GM12891 (cell line): ENCODE measurements at regions not wholly inside any gene's neighbourhood (a gene's known extent, or its start where the extent isn't known, plus 50 kb on each side); places are given as distances from the start of the nearest gene placed in this dataset.

Experiments
- DNase-seq: peaks from one replicate; pipeline ENCODE4 v3.0.0; 2011; ENCODE audit warnings: low spot score; ENCODE audit not compliant: insufficient read length
- FAIRE-seq: peaks from 2 replicates; lab custom pipeline; 2011; peaks lifted over from hg19 to GRCh38; lab: Jason Lieb, UNC
- PAX5 ChIP-seq: IDR thresholded peaks from 2 replicates; pipeline ENCODE4 v1.6.1; 2011; ENCODE audit warnings: low read length, moderate library complexity, mild to moderate bottlenecking; ENCODE audit not compliant: insufficient read depth, severe bottlenecking
- POLR2A ChIP-seq: IDR thresholded peaks from 2 replicates; pipeline ENCODE4 v1.6.1; 2011; ENCODE audit warnings: low read depth, low read length, control low read depth
- POLR2AphosphoS5 ChIP-seq: IDR thresholded peaks from 2 replicates; pipeline ENCODE4 v1.6.1; 2011; ENCODE audit warnings: low read depth, low read length, control low read depth
- POU2F2 ChIP-seq: IDR thresholded peaks from 2 replicates; pipeline ENCODE4 v1.6.1; 2011; ENCODE audit warnings: low read depth, mild to moderate bottlenecking, control low read depth, low read length, moderate library complexity
- SPI1 ChIP-seq: IDR thresholded peaks from 2 replicates; pipeline ENCODE4 v1.6.1; 2011; ENCODE audit warnings: low read depth, low read length, control low read depth
- TAF1 ChIP-seq: IDR thresholded peaks from 2 replicates; pipeline ENCODE4 v1.6.1; 2011; ENCODE audit warnings: low read depth, low read length, control low read depth

- FAIRE-seq, result no peak
- TF ChIP-seq POLR2A (no peak), POU2F2 (no peak)
- no peak for DNase-seq
Observed at GRCh38 chr2:239602290-239603282, 201.8 kb upstream of the HDAC4 start.

GRCh38 chr2:239601880-239602279 lies 201.1 kb upstream of the HDAC4 start:
- no peak for DNase-seq
- TF ChIP-seq POLR2AphosphoS5 (no peak), POU2F2 (no peak), POLR2A (no peak), TAF1 (no peak), SPI1 (no peak), PAX5 (no peak)
- no peak for FAIRE-seq

GRCh38 chr2:239601201-239601851 lies 200.5 kb upstream of the HDAC4 start:
- DNase-seq, result no peak
- TF ChIP-seq POLR2A (no peak), TAF1 (no peak), PAX5 (no peak), POU2F2 (no peak), POLR2AphosphoS5 (no peak), SPI1 (no peak)
- FAIRE-seq, result no peak

GRCh38 chr2:239600650-239601049 lies 199.8 kb upstream of the HDAC4 start:
- FAIRE-seq (no peak), DNase-seq (no peak)
- TF ChIP-seq POLR2AphosphoS5, result no peak
- no peak for TF ChIP-seq PAX5
- TF ChIP-seq TAF1, result no peak
- no peak for TF ChIP-seq POU2F2
- TF ChIP-seq SPI1, result no peak
- TF ChIP-seq POLR2A, result no peak

- FAIRE-seq (no peak), DNase-seq (no peak)
- TF ChIP-seq POLR2A, result no peak
- TF ChIP-seq PAX5, result no peak
- TF ChIP-seq POLR2AphosphoS5, result no peak
- no peak for TF ChIP-seq POU2F2
- TF ChIP-seq TAF1, result no peak
- TF ChIP-seq SPI1, result no peak
Observed at GRCh38 chr2:239600001-239600593, 199.3 kb upstream of the HDAC4 start.

- TF ChIP-seq POLR2A, result no peak
- TF ChIP-seq POLR2AphosphoS5, result no peak
- no peak for TF ChIP-seq PAX5
- no peak for TF ChIP-seq TAF1
- TF ChIP-seq SPI1, result no peak
- no peak for TF ChIP-seq POU2F2
- DNase-seq, result no peak
- no peak for FAIRE-seq
Observed at GRCh38 chr2:239599299-239599698, 198.5 kb upstream of the HDAC4 start.

GRCh38 chr2:239598732-239599090 lies 197.9 kb upstream of the HDAC4 start:
- FAIRE-seq (no peak), DNase-seq (no peak)
- TF ChIP-seq SPI1 (no peak), TAF1 (no peak), POU2F2 (no peak), PAX5 (no peak)

GRCh38 chr2:239598011-239598731 lies 197.4 kb upstream of the HDAC4 start:
- TF ChIP-seq PAX5 (no peak), POLR2AphosphoS5 (no peak), POU2F2 (no peak), SPI1 (no peak)
- no peak for DNase-seq
- FAIRE-seq, result no peak

- no peak for DNase-seq
Observed at GRCh38 chr2:239597216-239597615, 196.4 kb upstream of the HDAC4 start.

More at GRCh38 chr2:239597216-239597615, 196.4 kb upstream of the HDAC4 start:
- TF ChIP-seq SPI1 (no peak), POLR2A (no peak), TAF1 (no peak), PAX5 (no peak), POU2F2 (no peak), POLR2AphosphoS5 (no peak)
- no peak for FAIRE-seq
